PFSK-1 (cell line): ENCODE measurements at regions not wholly inside any gene's neighbourhood (a gene's known extent, or its start where the extent isn't known, plus 50 kb on each side); places are given as distances from the start of the nearest gene placed in this dataset.

Experiments used
- FOXP2 ChIP-seq: optimal IDR thresholded peaks from 2 replicates; pipeline ENCODE3; 2011; ENCODE audit warnings: borderline replicate concordance, control low read depth, inconsistent platforms; ENCODE audit not compliant: insufficient read depth; ENCODE audit errors: extremely low read length, extremely low read depth
- POLR2AphosphoS5 ChIP-seq: IDR thresholded peaks from 2 replicates; pipeline ENCODE4 v1.6.1; 2012; ENCODE audit warnings: low read depth, mild to moderate bottlenecking, control low read depth, low read length, moderate library complexity
- SIN3A ChIP-seq: IDR thresholded peaks from 2 replicates; pipeline ENCODE4 v1.6.1; 2012; ENCODE audit warnings: mild to moderate bottlenecking, low read length, moderate library complexity, borderline replicate concordance; ENCODE audit not compliant: insufficient read depth
- TAF1 ChIP-seq: IDR thresholded peaks from 2 replicates; pipeline ENCODE4 v1.6.1; 2012; ENCODE audit warnings: low read length, control low read depth, borderline replicate concordance; ENCODE audit not compliant: insufficient read depth
- TF ChIP-seq, protein P1 (sequence below), 2 experiments: IDR thresholded peaks; 2 replicates each; pipeline versions ENCODE4 v1.6.1 to v1.8.0; 2011 to 2012; ENCODE audit warnings: low read depth in 2 of 2, low read length in 2 of 2, control low read depth in 1 of 2, inconsistent platforms in 1 of 2, mild to moderate bottlenecking in 1 of 2, moderate library complexity in 1 of 2; ENCODE audit not compliant: insufficient read depth in 1 of 2

DNA sequence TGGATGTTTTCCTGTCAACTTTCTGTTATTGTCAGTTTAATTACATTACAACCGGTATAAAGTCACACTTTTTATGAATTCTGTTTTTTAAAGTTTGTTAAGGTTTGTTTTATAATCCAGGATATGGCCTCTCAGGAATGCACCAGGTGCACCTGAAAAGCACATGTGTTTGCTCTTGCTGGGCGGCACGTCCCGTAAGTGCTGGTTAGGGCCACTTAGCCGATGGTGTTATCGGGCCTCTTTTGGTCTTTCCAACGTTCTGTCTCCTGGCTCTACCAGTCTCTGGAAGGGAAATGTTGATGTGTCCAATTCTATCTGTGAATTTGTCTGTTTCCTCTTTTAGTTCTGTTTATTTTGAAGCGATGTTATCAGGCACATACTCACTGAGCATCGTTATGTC, 695.7 kb downstream of the BRD1 start:
- TF ChIP-seq, protein P1, sequence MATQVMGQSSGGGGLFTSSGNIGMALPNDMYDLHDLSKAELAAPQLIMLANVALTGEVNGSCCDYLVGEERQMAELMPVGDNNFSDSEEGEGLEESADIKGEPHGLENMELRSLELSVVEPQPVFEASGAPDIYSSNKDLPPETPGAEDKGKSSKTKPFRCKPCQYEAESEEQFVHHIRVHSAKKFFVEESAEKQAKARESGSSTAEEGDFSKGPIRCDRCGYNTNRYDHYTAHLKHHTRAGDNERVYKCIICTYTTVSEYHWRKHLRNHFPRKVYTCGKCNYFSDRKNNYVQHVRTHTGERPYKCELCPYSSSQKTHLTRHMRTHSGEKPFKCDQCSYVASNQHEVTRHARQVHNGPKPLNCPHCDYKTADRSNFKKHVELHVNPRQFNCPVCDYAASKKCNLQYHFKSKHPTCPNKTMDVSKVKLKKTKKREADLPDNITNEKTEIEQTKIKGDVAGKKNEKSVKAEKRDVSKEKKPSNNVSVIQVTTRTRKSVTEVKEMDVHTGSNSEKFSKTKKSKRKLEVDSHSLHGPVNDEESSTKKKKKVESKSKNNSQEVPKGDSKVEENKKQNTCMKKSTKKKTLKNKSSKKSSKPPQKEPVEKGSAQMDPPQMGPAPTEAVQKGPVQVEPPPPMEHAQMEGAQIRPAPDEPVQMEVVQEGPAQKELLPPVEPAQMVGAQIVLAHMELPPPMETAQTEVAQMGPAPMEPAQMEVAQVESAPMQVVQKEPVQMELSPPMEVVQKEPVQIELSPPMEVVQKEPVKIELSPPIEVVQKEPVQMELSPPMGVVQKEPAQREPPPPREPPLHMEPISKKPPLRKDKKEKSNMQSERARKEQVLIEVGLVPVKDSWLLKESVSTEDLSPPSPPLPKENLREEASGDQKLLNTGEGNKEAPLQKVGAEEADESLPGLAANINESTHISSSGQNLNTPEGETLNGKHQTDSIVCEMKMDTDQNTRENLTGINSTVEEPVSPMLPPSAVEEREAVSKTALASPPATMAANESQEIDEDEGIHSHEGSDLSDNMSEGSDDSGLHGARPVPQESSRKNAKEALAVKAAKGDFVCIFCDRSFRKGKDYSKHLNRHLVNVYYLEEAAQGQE (IDR thresholded peaks at IDR 0.05; ENCODE audit: insufficient read depth in 1 of 2, low read depth in 2 of 2, low read length in 2 of 2) = no peak
- TF ChIP-seq POLR2AphosphoS5 (no peak), FOXP2 (no peak), TAF1 (no peak), SIN3A (no peak)
